Loucy (cell line): ENCODE measurements at regions not wholly inside any gene's neighbourhood (a gene's known extent, or its start where the extent isn't known, plus 50 kb on each side); places are given as distances from the start of the nearest gene placed in this dataset.
A peak's percentile ranks its signal among the peaks of the same experiment; 100 is the strongest.

Source experiments
- EZH2phosphoT487 ChIP-seq: fragments of 200-600 bp; IDR thresholded peaks from 2 replicates; pipeline ENCODE4 v1.6.1; 2018; ENCODE audit warnings: antibody characterized with exemption, mild to moderate bottlenecking, moderate library complexity, borderline replicate concordance
- TF ChIP-seq, protein P1 (sequence below): fragments of 200-600 bp; sonication (generic); conservative IDR thresholded peaks from 2 replicates; pipeline ENCODE4 v1.5.1; 2014; ENCODE audit warnings: mild to moderate bottlenecking, antibody characterized with exemption, low read length

DNA sequence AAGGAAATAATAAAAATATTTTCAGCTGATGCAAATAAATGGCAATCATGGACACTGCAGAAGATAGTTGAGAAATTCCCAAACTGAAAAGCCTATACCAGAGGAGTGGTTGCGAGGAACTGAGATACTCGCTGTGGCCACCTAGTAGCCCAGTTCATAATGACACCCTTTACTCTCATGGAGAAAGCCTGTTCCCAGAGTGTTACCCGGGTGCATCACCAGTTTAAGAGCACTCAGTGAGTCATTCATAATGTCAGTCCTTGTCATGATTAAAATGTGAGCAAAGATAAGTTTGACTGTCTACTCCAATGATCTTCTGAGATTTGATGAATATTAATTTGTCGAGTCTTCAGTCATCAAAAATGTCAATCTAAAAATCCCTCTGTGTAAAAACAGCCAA, 138.4 kb upstream of the LRRC3B start:
- TF ChIP-seq, protein P1, sequence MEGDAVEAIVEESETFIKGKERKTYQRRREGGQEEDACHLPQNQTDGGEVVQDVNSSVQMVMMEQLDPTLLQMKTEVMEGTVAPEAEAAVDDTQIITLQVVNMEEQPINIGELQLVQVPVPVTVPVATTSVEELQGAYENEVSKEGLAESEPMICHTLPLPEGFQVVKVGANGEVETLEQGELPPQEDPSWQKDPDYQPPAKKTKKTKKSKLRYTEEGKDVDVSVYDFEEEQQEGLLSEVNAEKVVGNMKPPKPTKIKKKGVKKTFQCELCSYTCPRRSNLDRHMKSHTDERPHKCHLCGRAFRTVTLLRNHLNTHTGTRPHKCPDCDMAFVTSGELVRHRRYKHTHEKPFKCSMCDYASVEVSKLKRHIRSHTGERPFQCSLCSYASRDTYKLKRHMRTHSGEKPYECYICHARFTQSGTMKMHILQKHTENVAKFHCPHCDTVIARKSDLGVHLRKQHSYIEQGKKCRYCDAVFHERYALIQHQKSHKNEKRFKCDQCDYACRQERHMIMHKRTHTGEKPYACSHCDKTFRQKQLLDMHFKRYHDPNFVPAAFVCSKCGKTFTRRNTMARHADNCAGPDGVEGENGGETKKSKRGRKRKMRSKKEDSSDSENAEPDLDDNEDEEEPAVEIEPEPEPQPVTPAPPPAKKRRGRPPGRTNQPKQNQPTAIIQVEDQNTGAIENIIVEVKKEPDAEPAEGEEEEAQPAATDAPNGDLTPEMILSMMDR, result peak; percentile 16; the same call in 1 of the 2 replicates
- TF ChIP-seq EZH2phosphoT487, result no peak
